GM18498 (cell line): ENCODE measurements at regions not wholly inside any gene's neighbourhood (a gene's known extent, or its start where the extent isn't known, plus 50 kb on each side); places are given as distances from the start of the nearest gene placed in this dataset.
A peak's percentile ranks its signal among the peaks of the same experiment; 100 is the strongest.
"Not testable (repeated sequence)": the region's sequence is repeated elsewhere in the genome, so short reads cannot be mapped to it uniquely, and the experiment has no call there.

ENCODE experiments used
- ATAC-seq: cut with Tn5 transposase; IDR thresholded peaks from one replicate; pipeline ENCODE4 v1.9.1; 2021; ENCODE audit warnings: mild to moderate bottlenecking, moderate library complexity; ENCODE audit not compliant: unreplicated experiment

- not testable (repeated sequence) for ATAC-seq
These were observed 64.8 kb downstream of the B4GALT7 start for GRCh38 chr5:177664737-177665136.

- ATAC-seq = not testable (repeated sequence)
These were observed 65.2 kb downstream of the B4GALT7 start for GRCh38 chr5:177665172-177665571.

- ATAC-seq = not testable (repeated sequence)
These were observed 66.0 kb downstream of the B4GALT7 start for GRCh38 chr5:177665960-177666359.

- peak; percentile 27 for ATAC-seq
These were observed 71.3 kb downstream of the B4GALT7 start for GRCh38 chr5:177671035-177671754.

GRCh38 chr5:177671755-177672690, 72.1 kb downstream of the B4GALT7 start:
- ATAC-seq = peak; percentile 77
